ENCODE measurements at regions not wholly inside any gene's neighbourhood (a gene's known extent, or its start where the extent isn't known, plus 50 kb on each side); places are given as distances from the start of the nearest gene placed in this dataset.

DNA sequence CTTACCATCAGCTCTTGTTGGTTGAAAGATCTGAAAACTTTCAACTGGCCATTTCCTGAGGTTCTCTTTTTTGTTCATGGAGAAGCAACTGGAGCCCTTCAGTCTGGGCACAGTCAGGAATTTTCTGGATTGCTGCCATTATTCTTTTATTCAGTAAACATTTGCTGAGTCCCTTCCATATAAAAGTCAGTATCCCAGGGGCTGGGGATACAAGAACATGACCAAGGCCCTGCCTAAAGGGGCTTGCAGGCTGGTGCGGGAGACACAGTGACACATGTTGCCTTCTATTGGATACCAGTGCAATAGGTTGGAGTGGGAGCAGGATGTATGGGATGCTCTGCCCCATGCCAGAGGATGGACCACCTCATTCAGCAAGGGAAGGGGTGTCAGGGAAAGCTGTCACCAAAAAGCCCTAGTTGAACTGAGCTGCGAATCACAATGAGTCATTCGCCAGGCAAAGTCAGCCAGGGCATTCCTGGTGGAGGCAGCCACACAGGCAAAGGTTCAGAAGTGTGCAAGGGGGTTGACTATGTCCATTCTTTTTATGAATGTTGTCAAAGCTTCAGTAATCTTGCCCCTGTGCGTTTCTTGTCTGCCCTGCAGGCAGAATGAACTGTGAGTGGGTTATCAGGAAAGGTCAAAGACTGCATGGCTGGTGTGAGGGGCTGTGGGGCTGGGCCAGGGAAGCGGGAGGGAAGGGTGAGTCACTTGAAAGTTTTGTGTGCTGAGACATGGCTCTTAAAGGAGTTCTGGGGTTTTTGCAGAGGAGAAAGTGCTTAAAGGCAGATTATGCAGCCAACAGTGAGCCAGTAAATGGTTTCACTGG lies 395.9 kb downstream of the KCNRG start:
- Histone ChIP-seq H3K4me3 (ENCODE audit: low read length in 2 of 2) (no peak overlapping the region), H3K27me3 (ENCODE audit: control insufficient read depth in 1 of 2, insufficient read depth in 2 of 2, low read length in 1 of 2) (no peaks in the 10 kb centered on the region), H3K27ac (ENCODE audit: low read depth in 1 of 2, low read length in 2 of 2) (peak overlapping the region; percentile 85 to 94), H3K4me1 (ENCODE audit: control insufficient read depth in 1 of 2, insufficient read depth in 2 of 2, low read length in 2 of 2) (peaks cover 5 to 14% of the 10 kb centered on the region in 2 donors), H3K36me3 (ENCODE audit: control insufficient read depth in 1 of 2, insufficient read depth in 2 of 2, low read length in 1 of 2) (no peaks in the 10 kb centered on the region), H3K9me3 (ENCODE audit: control insufficient read depth, low read length) (no peaks in the 10 kb centered on the region)
- WGBS, 2 donors = 21 to 22% methylated on average over 5 of the region's 5 CpGs
- ATAC-seq (ENCODE audit: low FRiP score) = peak; percentile 84
- peak in 1 of 2 donors; percentile 71 for DNase-seq
- intact Hi-C loops (cut with DNase I) = no loop called here

DNA sequence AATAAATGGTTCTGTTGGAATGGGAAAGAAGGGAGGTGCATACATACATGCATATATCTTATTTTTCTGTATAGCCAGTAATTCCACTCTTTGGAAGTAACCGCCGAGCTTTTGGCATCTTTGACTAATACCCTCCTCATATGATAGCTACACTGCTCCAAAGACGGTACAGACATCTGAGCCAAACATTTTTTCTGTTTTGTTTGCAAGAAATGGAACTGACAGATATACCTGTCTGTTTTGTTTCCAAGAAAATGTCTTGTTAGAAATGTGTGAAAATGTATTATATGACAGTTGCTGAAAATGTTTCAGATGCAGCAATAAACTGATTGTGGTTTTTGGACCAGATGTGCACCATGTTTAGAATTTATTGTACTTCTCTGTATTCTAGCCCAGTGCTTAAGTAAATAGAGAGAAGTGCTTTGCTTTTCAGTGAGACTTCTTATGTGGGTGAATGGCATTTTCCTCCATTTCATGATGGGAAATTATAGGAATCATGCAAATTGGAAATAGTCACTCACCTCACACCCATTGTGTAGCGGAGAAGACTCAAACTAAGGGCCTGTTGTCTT lies 396.9 kb downstream of the KCNRG start:
- Histone ChIP-seq H3K27me3 (ENCODE audit: control insufficient read depth in 1 of 2, insufficient read depth in 2 of 2, low read length in 1 of 2) (no peaks in the 10 kb centered on the region), H3K36me3 (ENCODE audit: control insufficient read depth in 1 of 2, insufficient read depth in 2 of 2, low read length in 1 of 2) (no peaks in the 10 kb centered on the region), H3K27ac (ENCODE audit: low read depth in 1 of 2, low read length in 2 of 2) (peak overlapping the region in 1 of 2 donors; percentile 85), H3K9me3 (ENCODE audit: control insufficient read depth, low read length) (no peaks in the 10 kb centered on the region), H3K4me1 (ENCODE audit: control insufficient read depth in 1 of 2, insufficient read depth in 2 of 2, low read length in 2 of 2) (peaks cover 5 to 14% of the 10 kb centered on the region in 2 donors), H3K4me3 (ENCODE audit: low read length in 2 of 2) (no peak overlapping the region)
- DNase-seq (no peak), ATAC-seq (ENCODE audit: low FRiP score) (no peak)
- intact Hi-C loops (cut with DNase I) = no loop called here
- 64 to 65% methylated on average over 4 of the region's 4 CpGs for WGBS, 2 donors

DNA sequence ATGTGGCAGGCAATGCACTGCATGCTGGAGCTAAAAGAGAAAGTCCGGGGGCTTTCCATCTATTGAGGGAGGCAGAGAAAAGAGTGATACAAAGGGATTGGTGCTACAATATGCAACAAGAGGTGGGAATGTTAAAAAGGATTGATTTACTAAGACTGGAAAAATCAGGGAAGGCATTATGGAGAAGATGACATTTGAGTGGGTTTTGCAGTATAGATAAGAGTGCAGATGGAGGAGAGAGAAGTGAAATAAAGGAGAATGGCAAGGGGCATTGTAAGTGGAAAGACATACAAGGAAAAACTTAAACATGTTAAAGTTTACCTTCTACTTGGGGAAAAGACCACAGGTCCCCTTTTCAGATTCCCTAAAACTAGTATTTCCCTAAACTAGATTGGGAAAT lies 399.4 kb downstream of the KCNRG start:
- Histone ChIP-seq H3K27me3 (ENCODE audit: control insufficient read depth in 1 of 2, insufficient read depth in 2 of 2, low read length in 1 of 2) (no peaks in the 10 kb centered on the region), H3K4me3 (ENCODE audit: low read length in 2 of 2) (no peak overlapping the region), H3K9me3 (ENCODE audit: control insufficient read depth, low read length) (no peaks in the 10 kb centered on the region), H3K27ac (ENCODE audit: low read depth in 1 of 2, low read length in 2 of 2) (no peak overlapping the region), H3K4me1 (ENCODE audit: control insufficient read depth in 1 of 2, insufficient read depth in 2 of 2, low read length in 2 of 2) (peaks cover 4 to 14% of the 10 kb centered on the region in 2 donors), H3K36me3 (ENCODE audit: control insufficient read depth in 1 of 2, insufficient read depth in 2 of 2, low read length in 1 of 2) (no peaks in the 10 kb centered on the region)
- DNase-seq = no peak
- WGBS, 2 donors = 90 to 100% methylated on average over 1 of the region's 1 CpG
- no peak for ATAC-seq (ENCODE audit: low FRiP score)
- intact Hi-C loops (cut with DNase I) = no loop called here

DNA sequence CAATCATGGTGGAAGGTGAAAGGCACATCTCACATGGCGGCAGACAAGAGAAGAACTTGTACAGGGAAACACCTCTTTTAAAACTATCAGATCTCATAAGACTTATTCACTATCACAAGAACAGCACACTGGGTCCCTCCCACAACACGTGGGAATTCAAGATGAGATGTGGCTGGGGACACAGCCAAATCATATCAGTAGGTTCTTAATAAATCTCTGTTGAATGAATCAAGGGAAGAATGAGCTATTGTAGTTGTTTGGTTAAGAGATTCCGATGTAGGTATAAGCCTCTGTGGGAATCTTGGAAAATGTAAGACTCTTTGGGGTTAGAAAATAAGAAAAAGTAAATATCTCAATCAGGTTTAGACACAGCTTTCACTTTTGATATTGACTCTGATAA lies 400.2 kb downstream of the KCNRG start:
- Histone ChIP-seq H3K4me3 (ENCODE audit: low read length in 2 of 2) (no peak overlapping the region), H3K27ac (ENCODE audit: low read depth in 1 of 2, low read length in 2 of 2) (no peak overlapping the region), H3K4me1 (ENCODE audit: control insufficient read depth in 1 of 2, insufficient read depth in 2 of 2, low read length in 2 of 2) (peaks cover 4 to 14% of the 10 kb centered on the region in 2 donors), H3K27me3 (ENCODE audit: control insufficient read depth in 1 of 2, insufficient read depth in 2 of 2, low read length in 1 of 2) (no peaks in the 10 kb centered on the region), H3K36me3 (ENCODE audit: control insufficient read depth in 1 of 2, insufficient read depth in 2 of 2, low read length in 1 of 2) (no peaks in the 10 kb centered on the region), H3K9me3 (ENCODE audit: control insufficient read depth, low read length) (no peaks in the 10 kb centered on the region)
- ATAC-seq (ENCODE audit: low FRiP score) (no peak), DNase-seq (no peak)
- intact Hi-C loops (cut with DNase I) = no loop called here
- 69 to 72% methylated on average over 3 of the region's 3 CpGs for WGBS, 2 donors

DNA sequence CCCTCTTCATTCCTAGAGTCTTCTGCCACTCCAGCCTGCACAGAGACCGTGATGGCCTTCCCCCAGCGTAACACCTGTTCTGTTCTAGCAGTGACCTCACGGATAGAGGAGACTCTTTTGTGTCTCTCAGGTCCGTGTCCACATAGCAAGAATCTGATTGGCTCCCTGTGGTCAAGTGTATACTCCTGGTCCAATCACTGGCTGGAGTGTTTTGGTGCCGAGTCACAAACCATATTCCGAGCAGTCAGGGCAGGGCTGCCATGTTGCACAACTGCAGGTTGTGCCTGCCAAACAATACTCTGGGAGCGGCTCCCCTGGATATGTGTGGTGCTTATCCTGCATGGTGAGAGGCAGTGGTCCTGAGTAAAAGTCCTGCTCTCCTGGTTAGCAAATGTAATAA lies 402.4 kb downstream of the KCNRG start:
- Histone ChIP-seq H3K36me3 (ENCODE audit: control insufficient read depth in 1 of 2, insufficient read depth in 2 of 2, low read length in 1 of 2) (no peaks in the 10 kb centered on the region), H3K27me3 (ENCODE audit: control insufficient read depth in 1 of 2, insufficient read depth in 2 of 2, low read length in 1 of 2) (no peaks in the 10 kb centered on the region), H3K27ac (ENCODE audit: low read depth in 1 of 2, low read length in 2 of 2) (no peak overlapping the region), H3K4me3 (ENCODE audit: low read length in 2 of 2) (no peak overlapping the region), H3K9me3 (ENCODE audit: control insufficient read depth, low read length) (no peaks in the 10 kb centered on the region), H3K4me1 (ENCODE audit: control insufficient read depth in 1 of 2, insufficient read depth in 2 of 2, low read length in 2 of 2) (peaks cover 0 to 14% of the 10 kb centered on the region in 2 donors)
- intact Hi-C loops (cut with DNase I) = no loop called here
- DNase-seq (no peak), ATAC-seq (ENCODE audit: low FRiP score) (no peak)
- 79 to 91% methylated on average over 6 to 7 of the region's 7 CpGs for WGBS, 2 donors

DNA sequence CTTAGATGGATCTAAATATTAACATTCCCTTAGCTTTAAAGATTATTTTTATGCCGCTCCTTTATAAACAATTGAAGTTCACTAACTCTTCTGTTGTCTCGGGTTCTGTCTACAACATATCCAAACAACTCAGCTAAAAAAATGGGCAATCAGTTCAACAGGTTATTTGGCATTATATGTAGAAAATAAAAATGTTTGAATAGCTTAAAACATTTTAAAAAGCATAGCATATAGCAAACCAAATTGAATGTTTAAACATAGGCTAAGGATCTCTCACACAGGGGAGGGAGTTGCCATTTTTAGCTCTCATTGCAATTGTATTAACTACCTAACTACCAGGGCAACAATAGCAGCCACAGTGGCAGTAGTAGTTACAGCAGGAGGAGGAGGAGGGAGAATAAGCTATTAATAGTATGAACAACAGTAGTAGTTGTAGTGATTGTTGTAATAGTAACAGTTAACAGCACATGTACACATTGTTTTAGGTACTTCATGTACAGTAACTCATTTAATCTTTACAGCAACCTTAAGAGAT lies 404.2 kb downstream of the KCNRG start:
- H3K9me3 ChIP-seq (ENCODE audit: control insufficient read depth, low read length) = no peaks in the 10 kb centered on the region
- peaks cover 0 to 9% of the 10 kb centered on the region in 2 donors for H3K4me1 ChIP-seq (ENCODE audit: control insufficient read depth in 1 of 2, insufficient read depth in 2 of 2, low read length in 2 of 2)
- H3K27me3 ChIP-seq (ENCODE audit: control insufficient read depth in 1 of 2, insufficient read depth in 2 of 2, low read length in 1 of 2) = no peaks in the 10 kb centered on the region
- WGBS, 2 donors = 47 to 51% methylated on average over 2 of the region's 2 CpGs
- no peak overlapping the region for H3K4me3 ChIP-seq (ENCODE audit: low read length in 2 of 2)
- H3K36me3 ChIP-seq (ENCODE audit: control insufficient read depth in 1 of 2, insufficient read depth in 2 of 2, low read length in 1 of 2) = no peaks in the 10 kb centered on the region
- DNase-seq (no peak), ATAC-seq (ENCODE audit: low FRiP score) (no peak)
- no peak overlapping the region for H3K27ac ChIP-seq (ENCODE audit: low read depth in 1 of 2, low read length in 2 of 2)
- intact Hi-C loops (cut with DNase I) = no loop called here

DNA sequence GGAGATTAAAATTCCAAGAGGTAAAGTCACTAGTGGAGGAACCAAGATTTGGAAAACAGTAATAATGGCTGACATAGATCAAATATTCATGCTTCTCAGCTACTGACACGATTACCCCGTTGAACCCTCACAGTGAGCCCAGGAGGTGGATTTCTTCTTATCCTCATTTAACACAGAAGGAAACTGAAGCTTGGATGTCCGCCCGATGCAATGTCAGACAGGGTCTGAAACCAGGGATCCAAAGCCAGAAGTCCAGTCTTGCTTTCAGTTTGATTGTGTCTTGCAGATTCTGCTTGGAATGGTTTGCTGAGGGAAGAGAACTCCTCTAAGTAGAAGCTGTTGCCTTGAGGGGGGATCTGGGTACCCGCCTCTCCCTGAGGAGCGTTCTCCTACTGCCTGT lies 404.7 kb downstream of the KCNRG start:
- 23 to 30% methylated on average over 6 of the region's 6 CpGs for WGBS, 2 donors
- no peaks in the 10 kb centered on the region for H3K9me3 ChIP-seq (ENCODE audit: control insufficient read depth, low read length)
- DNase-seq (no peak), ATAC-seq (ENCODE audit: low FRiP score) (no peak)
- H3K4me3 ChIP-seq (ENCODE audit: low read length in 2 of 2) = no peak overlapping the region
- intact Hi-C loops (cut with DNase I) = no loop called here
- H3K4me1 ChIP-seq (ENCODE audit: control insufficient read depth in 1 of 2, insufficient read depth in 2 of 2, low read length in 2 of 2) = peaks cover 0 to 9% of the 10 kb centered on the region in 2 donors
- H3K36me3 ChIP-seq (ENCODE audit: control insufficient read depth in 1 of 2, insufficient read depth in 2 of 2, low read length in 1 of 2) = no peaks in the 10 kb centered on the region
- no peaks in the 10 kb centered on the region for H3K27me3 ChIP-seq (ENCODE audit: control insufficient read depth in 1 of 2, insufficient read depth in 2 of 2, low read length in 1 of 2)
- no peak overlapping the region for H3K27ac ChIP-seq (ENCODE audit: low read depth in 1 of 2, low read length in 2 of 2)

DNA sequence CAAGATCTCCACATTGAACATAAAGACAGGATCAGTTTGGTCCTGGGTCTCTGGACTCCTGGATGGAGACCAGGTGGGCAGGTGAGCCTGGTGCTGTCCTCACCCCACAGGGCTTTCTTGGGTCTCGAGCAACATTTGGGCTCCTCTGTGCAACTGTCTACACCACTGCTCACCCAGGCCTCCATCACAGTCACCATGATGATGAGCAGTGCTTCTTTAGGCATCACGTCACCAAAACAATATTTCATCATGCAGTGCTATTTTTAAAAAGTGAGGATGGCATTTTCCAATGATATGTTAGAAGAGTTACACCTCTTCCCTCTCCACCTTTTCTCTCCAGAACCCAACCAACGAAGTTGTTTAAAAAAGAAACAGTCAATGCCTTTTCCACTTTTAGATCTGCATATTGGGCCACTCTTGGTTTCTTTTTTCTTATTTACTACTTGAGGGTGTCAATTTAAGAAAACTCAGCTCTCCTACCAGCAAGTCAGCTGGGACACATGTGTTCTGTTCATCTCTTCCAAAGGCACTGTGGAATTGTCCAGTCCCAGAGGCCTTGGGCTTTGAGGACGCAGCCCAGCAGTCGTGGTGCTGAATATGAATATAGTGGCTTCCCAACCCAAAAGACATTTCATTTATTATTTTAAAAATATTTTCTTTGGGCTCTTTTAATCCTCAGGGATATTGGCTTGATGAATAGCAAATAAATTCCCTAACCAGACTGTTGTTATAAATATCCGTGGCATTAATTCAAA lies 405.7 kb downstream of the KCNRG start:
- H3K4me1 ChIP-seq (ENCODE audit: control insufficient read depth in 1 of 2, insufficient read depth in 2 of 2, low read length in 2 of 2) = peaks cover 0 to 9% of the 10 kb centered on the region in 2 donors
- peak; percentile 59 for ATAC-seq (ENCODE audit: low FRiP score)

More for the DNA sequence above, 405.7 kb downstream of the KCNRG start:
- H3K36me3 ChIP-seq (ENCODE audit: control insufficient read depth in 1 of 2, insufficient read depth in 2 of 2, low read length in 1 of 2) = no peaks in the 10 kb centered on the region
- intact Hi-C loops (cut with DNase I) = no loop called here
- no peaks in the 10 kb centered on the region for H3K27me3 ChIP-seq (ENCODE audit: control insufficient read depth in 1 of 2, insufficient read depth in 2 of 2, low read length in 1 of 2)
- WGBS, 2 donors = 31 to 33% methylated on average over 6 of the region's 6 CpGs
- no peak overlapping the region for H3K4me3 ChIP-seq (ENCODE audit: low read length in 2 of 2)
- no peaks in the 10 kb centered on the region for H3K9me3 ChIP-seq (ENCODE audit: control insufficient read depth, low read length)
- DNase-seq = no peak
- no peak overlapping the region for H3K27ac ChIP-seq (ENCODE audit: low read depth in 1 of 2, low read length in 2 of 2)
